ENCODE measurements at regions not wholly inside any gene's neighbourhood (a gene's known extent, or its start where the extent isn't known, plus 50 kb on each side); places are given as distances from the start of the nearest gene placed in this dataset.

DNA sequence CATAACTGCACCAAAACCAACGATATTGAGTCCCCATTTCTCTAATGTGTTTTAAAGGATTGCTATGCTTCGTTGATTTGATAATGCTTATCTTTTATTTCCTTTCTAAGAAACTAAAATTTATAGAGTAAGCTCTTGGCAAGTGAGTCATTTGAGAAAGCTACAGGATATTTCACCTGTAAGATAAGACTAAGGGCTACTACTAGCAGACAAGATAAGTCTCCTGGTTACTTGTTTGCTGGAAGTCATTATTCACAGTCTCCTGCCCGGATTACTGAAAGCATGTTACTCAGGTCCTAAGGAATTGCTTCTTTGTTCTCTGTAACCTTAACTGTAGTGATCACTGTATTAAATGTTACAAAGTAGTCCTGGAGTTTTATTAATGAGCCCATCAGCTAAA, 315.9 kb upstream of the RASA1 start:
- Histone ChIP-seq H3K9me3 (ENCODE audit: control insufficient read depth, insufficient read depth, low read depth, low read length) (no peaks in the 10 kb centered on the region), H3K27me3 (ENCODE audit: control insufficient read depth, insufficient read depth, low read length) (no peaks in the 10 kb centered on the region), H3K9ac (ENCODE audit: insufficient read depth, low read length) (no peak overlapping the region), H3K27ac (ENCODE audit: insufficient read depth, low read length) (no peak overlapping the region), H3K79me2 (ENCODE audit: control insufficient read depth, insufficient read depth, low read length) (no peaks in the 10 kb centered on the region), H3K4me3 (replicated peaks in 1 of 4; ENCODE audit: control extremely low read depth in 1 of 4, insufficient read depth in 1 of 4, low read depth in 3 of 4, low read length in 4 of 4) (no peak overlapping the region), H4K20me1 (ENCODE audit: control insufficient read depth, extremely low read depth, insufficient read depth, low read length) (no peaks in the 10 kb centered on the region), H3K36me3 (ENCODE audit: control insufficient read depth, insufficient read depth, low read length) (no peaks in the 10 kb centered on the region), H2AFZ (ENCODE audit: low read length) (no peak overlapping the region), H3K4me2 (ENCODE audit: extremely low read depth, insufficient read depth, low read length) (no peak overlapping the region), H3K4me1 (ENCODE audit: control insufficient read depth, extremely low read depth, insufficient read depth, low read length) (no peaks in the 10 kb centered on the region)
- no peak for DNase-seq (ENCODE audit: low read depth in 2 of 2)
- TF ChIP-seq CTCF (conservative IDR thresholded peaks at IDR 0.05 in 1 of 2, IDR thresholded peaks at IDR 0.05 in 1 of 2; ENCODE audit: low read depth in 1 of 2, low read length in 2 of 2): no peak
- TF ChIP-seq EZH2 (IDR thresholded peaks at IDR 0.05; ENCODE audit: low read length, missing control alignments): no peak

DNA sequence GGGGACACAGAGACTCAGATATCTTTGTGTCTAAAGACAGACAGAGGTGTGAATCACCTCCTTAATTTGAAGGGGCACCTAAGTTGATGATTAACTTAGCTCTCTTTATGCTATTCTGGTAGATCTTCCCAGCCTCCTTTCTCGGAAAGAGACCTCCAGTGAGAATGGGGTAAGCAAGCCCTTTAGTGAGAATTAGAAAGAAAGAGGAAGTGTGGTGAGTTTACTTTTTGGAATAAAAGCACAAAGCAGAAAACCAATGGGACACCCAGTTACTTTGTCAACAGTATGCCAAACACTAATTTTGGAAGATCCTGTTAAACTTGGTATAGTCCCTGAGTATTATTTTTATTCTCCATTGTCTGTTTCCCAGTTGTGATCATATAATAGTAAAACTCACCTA, 302.8 kb upstream of the RASA1 start:
- Histone ChIP-seq H3K27me3 (ENCODE audit: control insufficient read depth, insufficient read depth, low read length) (no peaks in the 10 kb centered on the region), H3K4me2 (ENCODE audit: extremely low read depth, insufficient read depth, low read length) (no peak overlapping the region), H4K20me1 (ENCODE audit: control insufficient read depth, extremely low read depth, insufficient read depth, low read length) (no peaks in the 10 kb centered on the region), H3K4me3 (replicated peaks in 1 of 4; ENCODE audit: control extremely low read depth in 1 of 4, insufficient read depth in 1 of 4, low read depth in 3 of 4, low read length in 4 of 4) (no peak overlapping the region), H2AFZ (ENCODE audit: low read length) (no peak overlapping the region), H3K79me2 (ENCODE audit: control insufficient read depth, insufficient read depth, low read length) (no peaks in the 10 kb centered on the region), H3K9me3 (ENCODE audit: control insufficient read depth, insufficient read depth, low read depth, low read length) (no peaks in the 10 kb centered on the region), H3K36me3 (ENCODE audit: control insufficient read depth, insufficient read depth, low read length) (no peaks in the 10 kb centered on the region), H3K4me1 (ENCODE audit: control insufficient read depth, extremely low read depth, insufficient read depth, low read length) (no peaks in the 10 kb centered on the region), H3K9ac (ENCODE audit: insufficient read depth, low read length) (no peak overlapping the region), H3K27ac (ENCODE audit: insufficient read depth, low read length) (no peak overlapping the region)
- no peak for DNase-seq (ENCODE audit: low read depth in 2 of 2)
- TF ChIP-seq CTCF (conservative IDR thresholded peaks at IDR 0.05 in 1 of 2, IDR thresholded peaks at IDR 0.05 in 1 of 2; ENCODE audit: low read depth in 1 of 2, low read length in 2 of 2) (no peak), EZH2 (IDR thresholded peaks at IDR 0.05; ENCODE audit: low read length, missing control alignments) (no peak)

GRCh38 chr5:86968301-86968753, 299.4 kb upstream of the RASA1 start:
- H3K27me3 ChIP-seq (ENCODE audit: control insufficient read depth, insufficient read depth, low read length): no peaks in the 10 kb centered on the region
- peak overlapping the region; percentile 40 for H2AFZ ChIP-seq (ENCODE audit: low read length)
- H3K27ac ChIP-seq (ENCODE audit: insufficient read depth, low read length): no peak overlapping the region
- peak; percentile 79 to 80 for DNase-seq (ENCODE audit: low read depth in 2 of 2)
- no peak overlapping the region for H3K9ac ChIP-seq (ENCODE audit: insufficient read depth, low read length)
- no peaks in the 10 kb centered on the region for H3K9me3 ChIP-seq (ENCODE audit: control insufficient read depth, insufficient read depth, low read depth, low read length)
- no peaks in the 10 kb centered on the region for H3K79me2 ChIP-seq (ENCODE audit: control insufficient read depth, insufficient read depth, low read length)
- H3K4me1 ChIP-seq (ENCODE audit: control insufficient read depth, extremely low read depth, insufficient read depth, low read length): peaks cover 2% of the 10 kb centered on the region
- peak overlapping the region in 3 of 4 experiments; percentile 9 to 15 (median 14) for H3K4me3 ChIP-seq (replicated peaks in 1 of 4; ENCODE audit: control extremely low read depth in 1 of 4, insufficient read depth in 1 of 4, low read depth in 3 of 4, low read length in 4 of 4)
- H3K36me3 ChIP-seq (ENCODE audit: control insufficient read depth, insufficient read depth, low read length): no peaks in the 10 kb centered on the region
- no peaks in the 10 kb centered on the region for H4K20me1 ChIP-seq (ENCODE audit: control insufficient read depth, extremely low read depth, insufficient read depth, low read length)
- TF ChIP-seq CTCF (conservative IDR thresholded peaks at IDR 0.05 in 1 of 2, IDR thresholded peaks at IDR 0.05 in 1 of 2; ENCODE audit: low read depth in 1 of 2, low read length in 2 of 2): peak in 1 of 2 donors; percentile 26
- TF ChIP-seq EZH2 (IDR thresholded peaks at IDR 0.05; ENCODE audit: low read length, missing control alignments): no peak
- peak overlapping the region; percentile 40 for H3K4me2 ChIP-seq (ENCODE audit: extremely low read depth, insufficient read depth, low read length)
